B cell (primary cell): ENCODE measurements at regions not wholly inside any gene's neighbourhood (a gene's known extent, or its start where the extent isn't known, plus 50 kb on each side); places are given as distances from the start of the nearest gene placed in this dataset.

Experiments used
- EZH2 ChIP-seq: IDR thresholded peaks from 2 replicates; pipeline ENCODE4 v1.6.1; 2012; ENCODE audit warnings: borderline replicate concordance, low read depth, mild to moderate bottlenecking, moderate library complexity, low read length; ENCODE audit not compliant: insufficient read depth, poor library complexity, severe bottlenecking
- TF ChIP-seq, protein P1 (sequence below): fragments of 200-600 bp; IDR thresholded peaks from one replicate; pipeline ENCODE4 v1.8.0; 2022; ENCODE audit warnings: antibody characterized with exemption, mild to moderate bottlenecking

GRCh38 chr4:180870623-180871022 lies 1372.6 kb upstream of the TENM3 start:
- TF ChIP-seq, protein P1, sequence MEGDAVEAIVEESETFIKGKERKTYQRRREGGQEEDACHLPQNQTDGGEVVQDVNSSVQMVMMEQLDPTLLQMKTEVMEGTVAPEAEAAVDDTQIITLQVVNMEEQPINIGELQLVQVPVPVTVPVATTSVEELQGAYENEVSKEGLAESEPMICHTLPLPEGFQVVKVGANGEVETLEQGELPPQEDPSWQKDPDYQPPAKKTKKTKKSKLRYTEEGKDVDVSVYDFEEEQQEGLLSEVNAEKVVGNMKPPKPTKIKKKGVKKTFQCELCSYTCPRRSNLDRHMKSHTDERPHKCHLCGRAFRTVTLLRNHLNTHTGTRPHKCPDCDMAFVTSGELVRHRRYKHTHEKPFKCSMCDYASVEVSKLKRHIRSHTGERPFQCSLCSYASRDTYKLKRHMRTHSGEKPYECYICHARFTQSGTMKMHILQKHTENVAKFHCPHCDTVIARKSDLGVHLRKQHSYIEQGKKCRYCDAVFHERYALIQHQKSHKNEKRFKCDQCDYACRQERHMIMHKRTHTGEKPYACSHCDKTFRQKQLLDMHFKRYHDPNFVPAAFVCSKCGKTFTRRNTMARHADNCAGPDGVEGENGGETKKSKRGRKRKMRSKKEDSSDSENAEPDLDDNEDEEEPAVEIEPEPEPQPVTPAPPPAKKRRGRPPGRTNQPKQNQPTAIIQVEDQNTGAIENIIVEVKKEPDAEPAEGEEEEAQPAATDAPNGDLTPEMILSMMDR: no peak
- TF ChIP-seq EZH2: no peak
